Lower lobe of right lung (tissue), 2 donors: ENCODE measurements at regions not wholly inside any gene's neighbourhood (a gene's known extent, or its start where the extent isn't known, plus 50 kb on each side); places are given as distances from the start of the nearest gene placed in this dataset.

Source experiments
- ATAC-seq, 2 donors: fragments of 200-7000 bp; cut with Tn5 transposase; one replicate each; pipeline ENCODE4 v1.9.1; 2020 to 2022; ENCODE audit warnings: mild to moderate bottlenecking in 2 of 2, moderate library complexity in 2 of 2
- DNase-seq: peaks from one replicate; pipeline ENCODE4 v3.0.0-alpha.2; 2020
- H3K27ac ChIP-seq: fragments of 200-600 bp; one replicate; pipeline ENCODE4 v1.8.0; 2022
- H3K27me3 ChIP-seq: fragments of 200-600 bp; one replicate; pipeline ENCODE4 v1.8.0; 2022; ENCODE audit warnings: low read depth
- H3K36me3 ChIP-seq: fragments of 200-600 bp; one replicate; pipeline ENCODE4 v1.8.0; 2022; ENCODE audit warnings: mild to moderate bottlenecking
- H3K4me1 ChIP-seq: fragments of 200-600 bp; one replicate; pipeline ENCODE4 v1.8.0; 2022
- H3K4me3 ChIP-seq: fragments of 200-600 bp; one replicate; pipeline ENCODE4 v1.8.0; 2022; ENCODE audit warnings: mild to moderate bottlenecking
- H3K9me3 ChIP-seq: fragments of 200-600 bp; one replicate; pipeline ENCODE4 v1.8.0; 2022
- CTCF ChIP-seq: fragments of 200-600 bp; IDR thresholded peaks from one replicate; pipeline ENCODE4 v1.8.0; 2022; ENCODE audit warnings: antibody characterized with exemption, mild to moderate bottlenecking
- intact Hi-C: fragments of 100-400 bp; cut with DNase I; formaldehyde crosslinking; loops from one replicate; pipeline ENCODE4 v1.11.0; 2022
- donor health status: DM: no; HTN: yes; CAD: no; lungs with severe emphysema.

DNA sequence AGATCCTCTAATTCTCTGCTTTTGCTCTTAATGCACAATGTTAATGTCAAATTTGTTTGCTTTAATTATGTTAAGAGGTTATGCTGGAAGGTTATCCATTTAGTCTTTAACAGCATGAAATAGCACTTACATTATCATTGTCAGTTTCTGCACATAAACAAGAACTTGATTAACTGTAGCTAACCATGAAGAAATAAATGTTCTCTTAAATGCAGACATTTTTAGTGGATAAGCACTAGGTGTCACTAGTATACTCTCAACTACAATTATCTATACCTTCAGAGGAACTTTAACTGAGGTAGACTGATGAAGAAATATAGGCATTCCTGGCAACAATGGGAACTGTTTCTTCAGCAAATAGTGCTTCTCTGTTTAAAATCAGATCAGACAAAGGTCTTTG lies 178.8 kb upstream of the CHST9 start:
- H3K9me3 ChIP-seq = no peaks in the 10 kb centered on the region
- H3K27ac ChIP-seq = no peak overlapping the region
- H3K27me3 ChIP-seq = no peaks in the 10 kb centered on the region
- DNase-seq (no peak), ATAC-seq (no peak)
- no peak for TF ChIP-seq CTCF
- no peak overlapping the region for H3K4me3 ChIP-seq
- no peaks in the 10 kb centered on the region for H3K36me3 ChIP-seq
- intact Hi-C loops = no loop called here
- H3K4me1 ChIP-seq = no peaks in the 10 kb centered on the region

- no peak for TF ChIP-seq CTCF
- Histone ChIP-seq H3K4me1 (no peaks in the 10 kb centered on the region), H3K9me3 (no peaks in the 10 kb centered on the region), H3K27ac (no peak overlapping the region), H3K4me3 (no peak overlapping the region), H3K27me3 (no peaks in the 10 kb centered on the region), H3K36me3 (no peaks in the 10 kb centered on the region)
- no peak for DNase-seq
- ATAC-seq = no peak
- intact Hi-C loops = no loop called here
Observed at GRCh38 chr18:27361477-27361876, 176.4 kb upstream of the CHST9 start.

DNA sequence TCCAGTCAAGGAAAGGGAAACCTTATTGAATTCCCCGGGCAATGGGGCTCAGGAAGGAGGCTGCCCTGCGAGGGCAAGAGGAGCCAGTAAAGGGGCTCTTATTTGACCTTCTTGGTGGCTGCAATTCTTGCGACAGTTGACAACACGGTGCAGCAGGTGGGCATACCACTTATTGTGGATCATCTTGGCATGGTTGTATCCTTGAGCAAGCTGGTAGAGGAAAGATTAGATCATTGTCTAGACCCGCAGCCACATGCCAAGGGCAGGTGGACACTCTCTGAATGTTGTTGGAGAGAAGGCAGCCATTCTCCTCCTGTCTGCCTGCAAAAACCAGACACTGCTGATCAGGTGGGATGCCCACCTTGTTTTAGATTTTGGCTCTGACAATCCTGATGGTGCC lies 170.2 kb upstream of the CHST9 start:
- Histone ChIP-seq H3K36me3 (no peaks in the 10 kb centered on the region), H3K9me3 (no peaks in the 10 kb centered on the region), H3K4me3 (no peak overlapping the region), H3K4me1 (no peaks in the 10 kb centered on the region), H3K27ac (no peak overlapping the region), H3K27me3 (no peaks in the 10 kb centered on the region)
- DNase-seq = no peak
- ATAC-seq = no peak
- intact Hi-C loops = no loop called here
- TF ChIP-seq CTCF = no peak

DNA sequence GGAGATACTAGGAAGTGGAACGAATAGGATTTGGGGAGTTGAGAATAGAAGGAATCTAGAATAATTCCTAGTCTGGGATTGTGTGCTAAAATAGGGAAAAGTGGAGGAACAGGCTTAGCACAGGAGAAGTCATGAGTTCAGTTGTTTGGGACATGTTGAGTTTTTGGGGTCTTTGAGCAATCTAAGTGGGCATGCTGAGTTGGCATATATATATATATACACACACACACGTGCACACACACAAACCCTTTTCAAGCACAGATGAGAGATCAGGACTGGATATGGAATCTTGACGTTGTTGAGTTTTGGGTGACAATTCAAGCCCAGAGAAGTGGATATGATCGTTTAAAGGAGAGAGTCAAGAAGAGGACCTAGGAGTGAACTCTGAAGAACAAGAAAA lies 168.2 kb upstream of the CHST9 start:
- H3K27me3 ChIP-seq = no peaks in the 10 kb centered on the region
- H3K27ac ChIP-seq = no peak overlapping the region
- DNase-seq = no peak
- H3K36me3 ChIP-seq = no peaks in the 10 kb centered on the region
- no peak for TF ChIP-seq CTCF
- no peak overlapping the region for H3K4me3 ChIP-seq
- no peaks in the 10 kb centered on the region for H3K4me1 ChIP-seq
- no peaks in the 10 kb centered on the region for H3K9me3 ChIP-seq
- ATAC-seq = no peak
- intact Hi-C loops = no loop called here

- Histone ChIP-seq H3K4me1 (no peaks in the 10 kb centered on the region), H3K36me3 (no peaks in the 10 kb centered on the region), H3K27ac (no peak overlapping the region), H3K27me3 (no peaks in the 10 kb centered on the region), H3K4me3 (no peak overlapping the region), H3K9me3 (no peaks in the 10 kb centered on the region)
- intact Hi-C loops = no loop called here
- DNase-seq = no peak
- no peak for TF ChIP-seq CTCF
- no peak for ATAC-seq
Observed at GRCh38 chr18:27349284-27349882, 164.3 kb upstream of the CHST9 start.

GRCh38 chr18:27331606-27332005 lies 146.5 kb upstream of the CHST9 start:
- H3K27me3 ChIP-seq = no peaks in the 10 kb centered on the region
- DNase-seq (no peak), ATAC-seq (no peak)
- no peak for TF ChIP-seq CTCF
- intact Hi-C loops = no loop called here
- no peaks in the 10 kb centered on the region for H3K36me3 ChIP-seq
- no peaks in the 10 kb centered on the region for H3K9me3 ChIP-seq
- H3K4me3 ChIP-seq = no peak overlapping the region
- no peak overlapping the region for H3K27ac ChIP-seq
- H3K4me1 ChIP-seq = no peaks in the 10 kb centered on the region
